CD4-positive, alpha-beta T cell (primary cell): ENCODE measurements at regions not wholly inside any gene's neighbourhood (a gene's known extent, or its start where the extent isn't known, plus 50 kb on each side); places are given as distances from the start of the nearest gene placed in this dataset.
"Not testable (repeated sequence)": the region's sequence is repeated elsewhere in the genome, so short reads cannot be mapped to it uniquely, and the experiment has no call there.

ENCODE experiments used
- ATAC-seq: fragments of 200-7000 bp; cut with Tn5 transposase; one replicate; pipeline ENCODE4 v1.10.0; 2022; ENCODE audit warnings: mild to moderate bottlenecking; ENCODE audit not compliant: poor library complexity
- CTCF ChIA-PET: fragments of 350-600 bp; sonication (Branson Sonifier 250); formaldehyde crosslinking; loops from one replicate; lab custom pipeline; 2021; ENCODE audit warnings: antibody characterized with exemption, inconsistent platforms; lab: Charles Lee
- POLR2A ChIA-PET: fragments of 350-600 bp; sonication (Branson Sonifier 250); formaldehyde crosslinking; loops from one replicate; lab custom pipeline; 2021; ENCODE audit warnings: antibody characterized with exemption, inconsistent platforms; lab: Charles Lee
- DNase-seq, 14 experiments: peaks; one replicate each; pipeline ENCODE4 v3.0.0-alpha.2; 2013 to 2020; ENCODE audit warnings: mixed read lengths in 2 of 14
- H3K27ac ChIP-seq, 2 donors: one replicate each; pipeline versions ENCODE4 v1.5.1 to v1.7.0; 2013; ENCODE audit warnings: low read length in 2 of 2, low read depth in 1 of 2, mild to moderate bottlenecking in 1 of 2
- H3K27me3 ChIP-seq, 2 experiments: 1 replicate in 1 of 2; 2 replicates in 1 of 2; pipeline versions ENCODE4 v1.6.1 to v1.7.0; 2013; ENCODE audit warnings: low read length in 2 of 2, control low read depth in 1 of 2, mild to moderate bottlenecking in 1 of 2, moderate library complexity in 1 of 2; ENCODE audit not compliant: insufficient read depth in 2 of 2, control insufficient read depth in 1 of 2
- H3K36me3 ChIP-seq: one replicate; pipeline ENCODE4 v1.6.1; 2013; ENCODE audit warnings: low read length, control low read depth; ENCODE audit not compliant: insufficient read depth
- H3K4me1 ChIP-seq: one replicate; pipeline ENCODE4 v1.6.1; 2013; ENCODE audit warnings: low read length, control low read depth; ENCODE audit not compliant: insufficient read depth
- H3K4me3 ChIP-seq: one replicate; pipeline ENCODE4 v1.5.1; 2013; ENCODE audit warnings: mild to moderate bottlenecking, low read length, moderate library complexity
- H3K9me3 ChIP-seq, 2 experiments: 1 replicate in 1 of 2; 2 replicates in 1 of 2; pipeline versions ENCODE4 v1.6.1 to v1.7.0; 2013; ENCODE audit warnings: low read length in 2 of 2, mild to moderate bottlenecking in 2 of 2, control low read depth in 1 of 2, moderate library complexity in 1 of 2; ENCODE audit not compliant: control insufficient read depth in 1 of 2, insufficient read depth in 1 of 2
- H3K27ac Mint-ChIP-seq: one replicate; pipeline ENCODE4 v1.8.0; 2020; ENCODE audit warnings: mixed read lengths
- H3K27me3 Mint-ChIP-seq: one replicate; pipeline ENCODE4 v1.8.0; 2021; ENCODE audit warnings: mixed read lengths
- H3K36me3 Mint-ChIP-seq: one replicate; pipeline ENCODE4 v1.8.0; 2021; ENCODE audit warnings: low read depth, mixed read lengths
- H3K4me1 Mint-ChIP-seq: one replicate; pipeline ENCODE4 v1.8.0; 2021; ENCODE audit warnings: low read depth, mixed read lengths
- H3K4me3 Mint-ChIP-seq: one replicate; pipeline ENCODE4 v1.8.0; 2020; ENCODE audit warnings: mild to moderate bottlenecking, mixed read lengths
- H3K9me3 Mint-ChIP-seq: one replicate; pipeline ENCODE4 v1.8.0; 2020; ENCODE audit warnings: mixed read lengths
- intact Hi-C, 2 experiments: fragments of 100-400 bp; cut with DNase I in 1 of 2; cut with micrococcal nuclease in 1 of 2; formaldehyde crosslinking; loops; one replicate each; pipeline versions ENCODE4 v1.15.1 to v1.9.0; 2023 to 2025; cut with DNase I, micrococcal nuclease
- TF ChIP-seq, protein P1 (sequence below): fragments of 200-600 bp; IDR thresholded peaks from one replicate; pipeline ENCODE4 v1.8.0; 2022; ENCODE audit warnings: antibody characterized with exemption, mild to moderate bottlenecking

DNA sequence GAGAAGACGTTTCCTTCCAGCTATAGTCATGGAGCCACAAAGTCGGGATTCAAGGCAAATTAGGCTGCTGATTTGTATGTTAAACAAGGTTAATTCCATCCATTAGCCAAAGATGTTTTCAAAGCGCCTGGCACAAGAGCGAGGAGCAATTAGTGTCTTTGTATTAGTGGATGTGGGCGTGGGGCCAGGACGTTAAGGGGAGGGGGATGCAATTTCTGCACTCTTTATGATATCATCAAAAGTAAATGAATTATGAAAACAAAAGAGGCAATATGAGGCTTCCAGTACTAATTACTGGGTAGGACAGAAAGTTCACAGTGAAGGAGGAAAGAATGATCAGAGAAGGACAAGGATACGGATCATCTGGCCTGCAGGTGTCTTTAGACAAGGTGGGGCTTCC, 230.9 kb upstream of the MSX2 start:
- H3K4me1 ChIP-seq: no peaks in the 10 kb centered on the region
- ChIA-PET CTCF (no interaction called here), POLR2A (no interaction called here)
- TF ChIP-seq, protein P1, sequence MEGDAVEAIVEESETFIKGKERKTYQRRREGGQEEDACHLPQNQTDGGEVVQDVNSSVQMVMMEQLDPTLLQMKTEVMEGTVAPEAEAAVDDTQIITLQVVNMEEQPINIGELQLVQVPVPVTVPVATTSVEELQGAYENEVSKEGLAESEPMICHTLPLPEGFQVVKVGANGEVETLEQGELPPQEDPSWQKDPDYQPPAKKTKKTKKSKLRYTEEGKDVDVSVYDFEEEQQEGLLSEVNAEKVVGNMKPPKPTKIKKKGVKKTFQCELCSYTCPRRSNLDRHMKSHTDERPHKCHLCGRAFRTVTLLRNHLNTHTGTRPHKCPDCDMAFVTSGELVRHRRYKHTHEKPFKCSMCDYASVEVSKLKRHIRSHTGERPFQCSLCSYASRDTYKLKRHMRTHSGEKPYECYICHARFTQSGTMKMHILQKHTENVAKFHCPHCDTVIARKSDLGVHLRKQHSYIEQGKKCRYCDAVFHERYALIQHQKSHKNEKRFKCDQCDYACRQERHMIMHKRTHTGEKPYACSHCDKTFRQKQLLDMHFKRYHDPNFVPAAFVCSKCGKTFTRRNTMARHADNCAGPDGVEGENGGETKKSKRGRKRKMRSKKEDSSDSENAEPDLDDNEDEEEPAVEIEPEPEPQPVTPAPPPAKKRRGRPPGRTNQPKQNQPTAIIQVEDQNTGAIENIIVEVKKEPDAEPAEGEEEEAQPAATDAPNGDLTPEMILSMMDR: no peak
- H3K4me3 ChIP-seq: no peak overlapping the region
- no peak overlapping the region for H3K27ac ChIP-seq
- ATAC-seq: no peak
- no peaks in the 10 kb centered on the region for H3K27me3 ChIP-seq
- Mint-ChIP-seq H3K36me3 (no peaks in the 10 kb centered on the region), H3K27ac (no peak overlapping the region), H3K9me3 (peaks cover 3% of the 10 kb centered on the region), H3K27me3 (no peaks in the 10 kb centered on the region), H3K4me3 (no peak overlapping the region), H3K4me1 (no peaks in the 10 kb centered on the region)
- no peaks in the 10 kb centered on the region for H3K36me3 ChIP-seq
- intact Hi-C loops: no loop called here
- H3K9me3 ChIP-seq: peaks cover 6 to 8% of the 10 kb centered on the region in 2 experiments
- DNase-seq: no peak

DNA sequence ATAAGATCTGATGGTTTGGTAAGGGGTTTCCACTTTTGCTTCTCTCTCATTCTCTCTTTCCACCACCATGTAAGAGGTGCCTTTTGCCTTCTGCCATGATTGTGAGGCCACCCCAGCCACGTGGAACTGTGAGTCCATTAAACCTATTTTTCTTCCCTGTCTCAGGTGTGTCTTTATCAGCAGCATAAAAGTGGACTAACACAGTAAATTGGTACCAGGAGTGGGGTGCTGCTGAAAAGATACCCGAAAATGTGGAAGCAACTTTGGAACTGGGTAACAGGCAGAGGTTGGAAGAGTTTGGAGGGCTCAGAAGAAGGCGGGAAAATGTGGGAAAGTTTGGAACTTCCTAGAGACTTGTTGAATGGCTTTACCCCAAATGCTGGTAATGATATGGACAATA, 226.4 kb upstream of the MSX2 start:
- CTCF ChIA-PET, H3K36me3 ChIP-seq, DNase-seq, POLR2A ChIA-PET, H3K27me3 Mint-ChIP-seq, H3K4me3 Mint-ChIP-seq, intact Hi-C loops, H3K4me1 Mint-ChIP-seq, H3K27me3 ChIP-seq, H3K27ac ChIP-seq, H3K27ac Mint-ChIP-seq, H3K9me3 Mint-ChIP-seq, H3K4me1 ChIP-seq, ATAC-seq, H3K36me3 Mint-ChIP-seq, H3K4me3 ChIP-seq: not testable (repeated sequence)
- H3K9me3 ChIP-seq: peaks cover 9 to 12% of the 10 kb centered on the region in 2 experiments

DNA sequence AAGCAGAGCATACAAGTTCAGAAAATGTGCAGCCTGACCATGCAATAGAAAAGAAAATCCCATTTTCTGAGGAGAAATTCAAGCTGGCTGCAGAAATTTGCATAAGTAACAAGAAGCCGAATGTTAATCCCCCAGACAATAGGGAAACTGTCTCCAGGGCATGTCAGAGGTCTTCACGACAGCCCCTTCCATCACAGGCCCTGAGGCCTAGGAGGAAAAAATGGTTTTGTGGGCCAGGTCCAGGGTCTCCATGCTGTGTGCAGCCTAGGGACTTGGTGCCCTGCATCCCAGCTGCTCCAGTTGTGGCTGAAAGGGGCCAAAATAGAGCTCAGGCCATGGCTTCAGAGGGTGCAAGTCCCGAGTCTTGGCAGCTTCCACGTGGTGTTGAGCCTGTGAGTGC, 225.8 kb upstream of the MSX2 start:
- H3K4me1 ChIP-seq, H3K9me3 Mint-ChIP-seq, intact Hi-C loops, H3K27me3 Mint-ChIP-seq, H3K27ac Mint-ChIP-seq, H3K27me3 ChIP-seq, H3K36me3 ChIP-seq, H3K4me1 Mint-ChIP-seq, H3K36me3 Mint-ChIP-seq, POLR2A ChIA-PET, CTCF ChIA-PET, ATAC-seq, H3K4me3 ChIP-seq, H3K27ac ChIP-seq, H3K4me3 Mint-ChIP-seq, DNase-seq: not testable (repeated sequence)
- H3K9me3 ChIP-seq: peaks cover 12% of the 10 kb centered on the region in 2 experiments

DNA sequence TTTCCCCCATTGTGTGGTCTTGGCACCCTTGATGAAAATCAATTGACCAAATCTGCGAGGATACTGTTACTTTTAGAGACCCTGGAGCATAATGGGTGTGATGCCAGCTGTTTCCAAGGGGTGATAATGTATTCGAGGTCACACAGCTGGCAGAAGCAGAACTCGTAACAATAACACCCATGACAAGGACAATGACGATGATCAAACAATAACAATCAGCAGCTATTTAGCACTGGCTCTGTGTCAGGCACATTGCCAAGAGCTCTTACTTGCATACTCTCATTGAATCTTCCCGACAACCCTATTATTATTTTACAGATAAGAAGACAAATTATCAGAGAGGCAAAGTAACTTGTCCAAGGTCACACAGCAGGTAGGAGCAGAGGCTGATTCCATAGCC, 223.7 kb upstream of the MSX2 start:
- H3K9me3 ChIP-seq: peaks cover 12 to 14% of the 10 kb centered on the region in 2 experiments
- H3K36me3 ChIP-seq: no peaks in the 10 kb centered on the region
- no peak overlapping the region for H3K27ac ChIP-seq
- Mint-ChIP-seq H3K4me1 (no peaks in the 10 kb centered on the region), H3K27ac (no peak overlapping the region), H3K4me3 (no peak overlapping the region), H3K27me3 (peaks cover 5% of the 10 kb centered on the region), H3K9me3 (peaks cover 8% of the 10 kb centered on the region), H3K36me3 (no peaks in the 10 kb centered on the region)
- intact Hi-C loops: no loop called here
- no peak for DNase-seq
- CTCF ChIA-PET: interaction anchor here (0.6 kb wide), 1 partner anchor 199 kb away, joined by 3 read pairs; no protein-coding TSS in a partner anchor
- H3K4me1 ChIP-seq: no peaks in the 10 kb centered on the region
- POLR2A ChIA-PET: no interaction called here
- TF ChIP-seq, protein P1: no peak
- H3K27me3 ChIP-seq: peaks cover 0 to 2% of the 10 kb centered on the region in 2 experiments
- H3K4me3 ChIP-seq: no peak overlapping the region
- ATAC-seq: no peak
